ENCODE measurements at regions not wholly inside any gene's neighbourhood (a gene's known extent, or its start where the extent isn't known, plus 50 kb on each side); places are given as distances from the start of the nearest gene placed in this dataset.

GRCh38 chr5:1726956-1727355, 72.7 kb downstream of the MRPL36 start:
- H3K4me3 ChIP-seq = no peak overlapping the region
- no peaks in the 10 kb centered on the region for H3K36me3 ChIP-seq
- no peak overlapping the region for H3K27ac ChIP-seq
- intact Hi-C loops (cut with DNase I) = no loop called here
- H3K9me3 ChIP-seq = no peaks in the 10 kb centered on the region
- H3K4me1 ChIP-seq = no peaks in the 10 kb centered on the region
- no peak for DNase-seq
- peaks cover 0 to 33% (median 0%) of the 10 kb centered on the region in 4 donors for H3K27me3 ChIP-seq
- TF ChIP-seq CTCF (IDR thresholded peaks at IDR 0.05) (no peak), POLR2A (IDR thresholded peaks at IDR 0.05) (no peak)
- 90 to 100% methylated on average over 1 to 9 of the region's 11 CpGs for WGBS, 2 donors

GRCh38 chr5:1726469-1726865, 73.2 kb downstream of the MRPL36 start:
- WGBS, 2 donors = 74 to 78% methylated on average over 9 to 11 of the region's 11 CpGs
- H3K4me1 ChIP-seq = no peaks in the 10 kb centered on the region
- intact Hi-C loops (cut with DNase I) = no loop called here

GRCh38 chr5:1725641-1726468, 73.8 kb downstream of the MRPL36 start:
- WGBS, 2 donors = 86% methylated on average over 7 of the region's 41 CpGs; no CpG with 5 or more reads in 1 of the 2 donors

More at GRCh38 chr5:1726469-1726865, 73.2 kb downstream of the MRPL36 start:
- Histone ChIP-seq H3K27ac (no peak overlapping the region), H3K27me3 (peaks cover 0 to 32% (median 0%) of the 10 kb centered on the region in 4 donors), H3K9me3 (no peaks in the 10 kb centered on the region), H3K36me3 (no peaks in the 10 kb centered on the region), H3K4me3 (no peak overlapping the region)
- DNase-seq = no peak
- no peak for TF ChIP-seq CTCF (IDR thresholded peaks at IDR 0.05)

GRCh38 chr5:1724822-1725602, 74.6 kb downstream of the MRPL36 start:
- Histone ChIP-seq H3K27ac (no peak overlapping the region), H3K27me3 (peaks cover 0 to 25% (median 0%) of the 10 kb centered on the region in 4 donors), H3K9me3 (peaks cover 0 to 1% (median 0%) of the 10 kb centered on the region in 3 donors), H3K4me3 (peak overlapping the region; percentile 3 to 39 (median 24)), H3K36me3 (no peaks in the 10 kb centered on the region), H3K4me1 (no peaks in the 10 kb centered on the region)
- TF ChIP-seq POLR2A (IDR thresholded peaks at IDR 0.05) (no peak), CTCF (IDR thresholded peaks at IDR 0.05) (no peak)
- 55 to 58% methylated on average over 4 to 26 of the region's 41 CpGs for WGBS, 2 donors
- no peak for DNase-seq
- intact Hi-C loops (cut with DNase I) = no loop called here

More at GRCh38 chr5:1725641-1726468, 73.8 kb downstream of the MRPL36 start:
- no peaks in the 10 kb centered on the region for H3K36me3 ChIP-seq
- DNase-seq = no peak
- H3K27ac ChIP-seq = no peak overlapping the region
- intact Hi-C loops (cut with DNase I) = no loop called here
- peak overlapping the region in 3 of 4 donors; percentile 18 to 39 (median 31) for H3K4me3 ChIP-seq
- no peaks in the 10 kb centered on the region for H3K9me3 ChIP-seq
- TF ChIP-seq POLR2A (IDR thresholded peaks at IDR 0.05) (no peak), CTCF (IDR thresholded peaks at IDR 0.05) (no peak)
- no peaks in the 10 kb centered on the region for H3K4me1 ChIP-seq
- H3K27me3 ChIP-seq = peaks cover 0 to 32% (median 0%) of the 10 kb centered on the region in 4 donors

Data from esophagus squamous epithelium (tissue), 5 donors.